GM21528 (cell line): ENCODE measurements at regions not wholly inside any gene's neighbourhood (a gene's known extent, or its start where the extent isn't known, plus 50 kb on each side); places are given as distances from the start of the nearest gene placed in this dataset.

Experiments used
- ATAC-seq: cut with Tn5 transposase; IDR thresholded peaks from one replicate; pipeline ENCODE4 v1.9.1; 2021; ENCODE audit warnings: mild to moderate bottlenecking, moderate library complexity; ENCODE audit not compliant: unreplicated experiment, low FRiP score

DNA sequence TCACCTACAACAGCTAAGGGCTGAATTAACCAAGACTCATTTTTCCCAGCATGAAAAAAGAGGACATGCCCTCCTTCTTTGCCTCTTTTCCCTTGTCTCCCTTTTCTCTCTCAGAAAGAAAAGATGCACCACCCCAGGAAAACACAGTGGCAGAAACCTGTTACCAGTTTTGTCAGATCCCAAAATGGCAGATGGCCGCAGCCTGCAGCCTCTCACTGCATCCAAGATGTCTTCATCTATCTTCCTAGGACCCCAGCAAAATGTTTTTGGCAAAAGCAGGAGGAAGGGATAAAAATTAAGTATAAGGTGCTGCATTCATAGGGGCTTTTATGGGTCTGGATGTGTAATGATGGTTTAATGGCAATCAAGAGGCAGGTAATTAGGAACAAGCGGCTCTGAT is 266.6 kb upstream of the NPVF start:
- ATAC-seq = no peak

DNA sequence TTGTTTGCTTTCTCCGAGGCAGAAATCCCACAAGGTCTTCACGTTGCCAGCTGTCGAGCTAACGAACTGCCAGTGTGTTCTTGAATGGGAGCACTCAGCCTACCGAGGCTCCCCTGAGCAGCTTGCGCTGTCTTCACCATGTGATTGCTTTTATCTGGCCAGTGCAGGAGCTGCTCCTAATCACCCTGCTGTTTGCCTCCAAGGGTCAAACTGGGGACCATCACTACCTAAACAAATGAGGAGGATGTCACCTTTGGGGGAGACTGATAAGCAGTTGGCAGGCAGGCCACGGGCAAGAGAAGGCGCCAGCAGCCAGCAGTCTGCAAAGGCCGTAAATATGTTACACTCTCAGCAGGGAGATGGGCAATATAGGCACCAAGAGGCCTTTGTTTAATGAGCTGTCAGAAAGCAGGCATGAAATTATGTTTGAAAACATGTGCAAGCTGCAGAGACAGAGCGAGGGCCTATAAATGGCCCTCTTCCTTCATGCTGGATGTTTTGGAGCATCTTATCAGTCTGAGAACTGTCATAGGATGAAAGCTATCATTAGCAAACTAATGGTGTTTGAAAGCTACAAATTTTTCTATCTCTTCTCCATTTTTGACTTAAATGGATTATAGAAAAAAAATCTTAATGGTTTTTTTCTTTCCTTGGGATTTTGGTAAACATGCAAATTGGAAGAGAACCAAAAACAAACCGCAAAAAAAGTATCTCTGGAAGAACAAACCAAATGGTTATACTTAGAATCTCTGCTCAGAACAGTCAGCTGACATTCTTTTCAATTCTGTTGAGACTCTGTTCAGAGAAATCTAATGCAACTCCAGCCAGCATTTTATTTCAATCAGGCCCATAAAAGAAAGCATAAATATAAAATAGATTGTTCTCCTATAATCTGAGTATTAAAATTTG is 267.3 kb upstream of the NPVF start:
- no peak for ATAC-seq

DNA sequence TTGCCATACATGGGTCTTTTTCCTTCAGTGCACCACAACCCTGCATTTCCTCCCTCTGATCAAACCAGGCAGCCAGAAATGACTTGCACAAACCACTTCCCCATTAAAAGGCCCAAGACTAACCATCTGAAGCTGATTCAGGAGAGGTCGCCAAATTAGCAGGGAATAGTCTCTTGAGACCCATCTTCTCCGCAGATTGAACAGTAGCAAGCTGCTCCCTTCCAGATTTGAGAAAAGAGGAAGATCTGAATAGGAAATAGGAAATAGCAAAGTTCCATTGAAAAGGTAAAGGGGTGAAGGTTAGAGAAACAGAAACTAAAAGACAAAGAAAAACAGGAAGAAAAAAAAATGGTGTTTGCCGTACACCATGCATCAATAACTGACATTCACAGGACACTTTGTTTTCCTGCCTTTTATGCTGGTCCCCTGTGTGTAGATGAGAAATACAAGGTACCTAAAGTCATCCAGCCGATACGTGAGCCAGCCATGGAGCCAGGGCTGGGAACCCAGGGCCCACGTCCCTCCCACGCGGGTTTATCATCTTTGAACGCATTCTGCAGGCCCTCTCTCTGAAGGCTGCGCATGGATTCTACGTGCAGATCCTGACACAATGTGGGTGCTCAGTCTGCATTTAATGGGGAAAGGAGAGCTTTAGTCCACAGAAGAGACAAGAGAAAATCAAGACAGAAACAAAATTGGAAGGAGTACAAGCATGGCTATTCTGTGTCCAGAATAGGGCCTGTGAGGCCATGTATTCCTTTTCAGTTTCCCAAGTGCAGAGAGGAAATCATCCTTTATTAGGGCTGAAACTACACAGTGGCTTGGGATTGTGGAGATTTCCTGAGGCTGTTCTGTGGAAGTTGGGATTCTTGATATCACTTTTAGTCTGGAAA is 268.4 kb upstream of the NPVF start:
- peak; percentile 85 for ATAC-seq

- no peak for ATAC-seq
These were observed 272.2 kb upstream of the NPVF start for GRCh38 chr7:25500393-25500921.

DNA sequence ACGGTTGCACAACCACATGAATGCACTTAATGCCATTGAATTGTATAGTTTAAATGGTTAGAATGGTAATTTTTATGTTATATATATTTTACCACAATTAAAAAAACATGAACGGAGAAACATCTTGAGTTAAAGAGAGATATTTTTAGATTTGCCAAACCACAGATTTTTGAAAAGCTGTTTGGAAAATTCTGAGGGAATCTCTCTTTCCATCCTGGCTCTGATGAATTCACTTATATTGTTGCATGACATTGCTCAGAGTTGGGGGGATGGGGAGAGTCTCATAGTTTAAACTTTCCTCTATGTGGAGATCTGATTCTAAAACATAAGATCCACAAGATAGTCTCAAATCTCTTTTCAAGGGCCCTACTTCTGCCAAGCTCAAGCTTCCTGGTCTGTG is 275.0 kb upstream of the NPVF start:
- ATAC-seq = no peak

DNA sequence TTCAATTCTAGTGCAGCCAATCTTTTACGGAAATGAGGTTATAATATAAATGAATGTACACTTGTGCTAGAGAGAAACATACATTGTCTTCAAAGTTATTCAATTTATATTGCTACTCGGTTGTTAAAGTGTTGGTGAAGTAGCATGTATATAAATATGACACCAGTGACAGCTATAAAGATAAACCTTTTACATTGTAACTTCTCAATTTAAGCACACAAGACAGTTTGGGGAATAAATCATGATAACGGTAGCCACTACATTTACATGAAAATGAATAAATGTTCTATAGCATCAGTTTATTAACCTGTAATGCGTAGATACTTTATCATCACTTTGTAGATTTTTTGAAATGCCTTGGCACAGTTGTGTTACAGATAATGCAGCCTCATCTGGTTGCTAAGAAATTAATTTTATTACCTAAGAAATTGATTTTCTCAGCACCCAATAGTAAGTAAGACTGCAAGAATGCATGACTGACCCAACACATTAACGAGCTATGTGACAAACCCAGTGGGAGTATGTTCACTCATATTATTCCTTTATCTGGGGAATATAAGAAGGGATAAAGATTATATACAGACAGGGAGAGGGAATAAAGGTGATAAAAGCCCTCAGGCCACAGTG is 283.9 kb upstream of the NPVF start:
- ATAC-seq = no peak

GRCh38 chr7:25515633-25516275 is 287.5 kb upstream of the NPVF start:
- ATAC-seq = no peak

DNA sequence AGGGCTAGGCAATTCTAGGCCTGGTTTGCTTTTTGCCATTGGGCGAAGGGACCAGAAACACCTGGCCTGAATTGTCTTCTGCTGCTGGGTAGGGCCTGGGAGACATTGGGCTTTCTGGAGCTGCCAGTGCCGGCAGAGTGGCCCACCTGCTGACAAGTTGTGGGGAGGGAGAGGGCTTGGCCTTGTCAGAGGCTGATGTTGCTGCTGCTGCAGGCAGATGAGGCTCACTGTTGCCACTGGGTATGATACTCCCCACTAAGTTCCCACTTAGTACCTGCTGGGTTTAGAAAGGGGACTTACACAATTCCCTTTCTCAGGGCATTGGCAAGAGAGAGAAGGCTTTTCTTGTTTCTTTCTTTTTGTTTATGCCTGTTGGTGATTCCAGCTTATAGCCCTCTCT is 289.6 kb upstream of the NPVF start:
- ATAC-seq = no peak

DNA sequence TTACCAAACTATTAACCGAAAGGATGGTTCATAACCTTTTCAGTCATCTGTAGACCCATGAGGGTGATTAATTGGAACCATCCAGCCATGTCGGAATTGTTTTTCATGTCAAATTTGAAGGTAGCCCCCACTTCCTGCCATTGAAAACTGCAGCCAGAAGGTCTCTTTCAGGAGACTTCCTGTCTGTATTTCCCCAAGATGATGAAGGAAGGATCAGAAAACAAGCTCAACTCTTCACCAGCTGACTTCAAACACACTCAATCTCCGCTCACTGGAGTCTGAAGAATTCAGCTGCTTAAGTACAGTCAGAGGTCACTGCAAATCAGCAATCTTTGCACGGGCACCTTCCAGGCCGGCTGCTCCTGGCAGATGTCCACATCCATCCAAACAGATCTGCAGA is 291.7 kb upstream of the NPVF start:
- no peak for ATAC-seq

GRCh38 chr7:25520516-25520915 is 292.2 kb upstream of the NPVF start:
- no peak for ATAC-seq

- no peak for ATAC-seq
These were observed 292.9 kb upstream of the NPVF start for GRCh38 chr7:25521236-25521635.

- no peak for ATAC-seq
These were observed 294.4 kb upstream of the NPVF start for GRCh38 chr7:25522727-25523126.

- ATAC-seq = no peak
These were observed 299.4 kb upstream of the NPVF start for GRCh38 chr7:25527665-25528170.

GRCh38 chr7:25529320-25529719 is 301.0 kb upstream of the NPVF start:
- ATAC-seq = no peak

GRCh38 chr7:25536851-25537250 is 308.6 kb upstream of the NPVF start:
- no peak for ATAC-seq

DNA sequence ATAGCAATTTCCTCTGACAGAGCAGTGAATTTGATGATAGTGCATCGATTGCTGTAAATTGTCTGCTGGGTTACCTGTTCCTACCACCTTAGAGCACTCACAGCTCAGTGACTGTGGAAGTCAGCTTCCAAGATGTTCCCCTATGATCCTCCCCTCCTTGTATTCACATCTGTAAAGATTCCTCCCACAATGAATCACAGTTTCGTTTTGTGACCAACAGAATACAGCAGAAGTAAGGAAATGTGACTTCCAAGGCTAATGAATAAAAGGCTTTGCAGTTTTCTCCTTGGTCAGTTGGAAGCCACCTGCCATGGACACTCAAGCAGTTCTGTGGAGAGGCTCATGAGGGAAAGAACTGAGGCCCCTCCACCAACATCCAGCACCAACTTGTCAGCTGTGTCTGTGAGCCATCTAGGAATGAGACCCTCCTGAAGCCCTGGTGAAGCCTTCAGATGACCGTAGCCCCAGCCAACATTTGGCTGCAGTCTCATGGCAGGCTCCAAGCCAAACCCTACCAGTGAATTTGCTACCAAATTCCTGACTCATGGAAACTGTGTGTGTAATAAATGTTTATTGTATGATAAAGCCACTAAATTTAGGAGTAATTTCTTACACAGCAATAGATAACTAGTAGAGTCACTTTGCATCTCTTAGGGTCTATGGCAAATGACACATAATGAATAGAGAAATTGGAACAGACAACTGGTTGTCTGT is 309.5 kb upstream of the NPVF start:
- no peak for ATAC-seq

DNA sequence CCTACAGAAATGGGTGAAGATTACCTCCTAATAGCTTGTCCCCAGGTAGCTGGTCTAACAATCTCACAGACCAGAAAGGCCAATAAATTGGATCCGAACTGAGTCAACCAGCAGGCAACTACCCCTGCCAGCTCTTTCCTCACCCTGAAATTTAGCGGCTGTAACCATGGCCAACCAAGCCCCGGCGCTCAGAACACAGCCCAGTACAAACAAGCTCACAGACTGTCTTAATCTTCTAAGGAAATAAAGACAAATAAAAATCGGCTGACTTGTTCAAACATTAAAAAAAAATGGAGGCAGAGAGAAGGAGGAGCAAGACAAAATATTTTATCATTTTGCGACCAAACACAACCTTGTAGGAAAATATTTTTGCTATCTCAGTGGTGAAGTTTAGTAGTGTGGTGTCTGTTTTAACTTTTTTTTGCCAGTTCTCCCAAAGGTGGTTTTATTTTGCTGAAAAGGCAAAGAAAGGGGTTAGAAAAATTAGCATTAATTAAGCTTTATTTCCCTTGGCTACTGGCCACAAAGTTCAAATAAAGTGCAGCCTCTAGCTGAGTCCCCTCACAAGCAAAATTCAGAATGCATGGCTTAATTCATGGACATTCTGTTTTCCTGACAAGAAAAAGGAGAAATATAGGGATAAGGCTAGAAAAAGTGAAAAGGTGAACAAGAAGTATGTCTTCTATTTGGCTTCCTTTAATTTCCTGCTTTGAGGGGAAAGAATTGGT is 313.0 kb upstream of the NPVF start:
- ATAC-seq = no peak

GRCh38 chr7:25541877-25542276 is 313.6 kb upstream of the NPVF start:
- ATAC-seq = no peak

GRCh38 chr7:25543210-25543609 is 314.9 kb upstream of the NPVF start:
- ATAC-seq = no peak
